GM19328 (cell line): ENCODE measurements at regions not wholly inside any gene's neighbourhood (a gene's known extent, or its start where the extent isn't known, plus 50 kb on each side); places are given as distances from the start of the nearest gene placed in this dataset.

Experiments
- ATAC-seq: cut with Tn5 transposase; IDR thresholded peaks from one replicate; pipeline ENCODE4 v1.9.1; 2021; ENCODE audit warnings: mild to moderate bottlenecking, moderate library complexity; ENCODE audit not compliant: unreplicated experiment

- ATAC-seq = no peak
Measured at GRCh38 chr2:217749008-217749407, 253.8 kb downstream of the TNS1 start.

DNA sequence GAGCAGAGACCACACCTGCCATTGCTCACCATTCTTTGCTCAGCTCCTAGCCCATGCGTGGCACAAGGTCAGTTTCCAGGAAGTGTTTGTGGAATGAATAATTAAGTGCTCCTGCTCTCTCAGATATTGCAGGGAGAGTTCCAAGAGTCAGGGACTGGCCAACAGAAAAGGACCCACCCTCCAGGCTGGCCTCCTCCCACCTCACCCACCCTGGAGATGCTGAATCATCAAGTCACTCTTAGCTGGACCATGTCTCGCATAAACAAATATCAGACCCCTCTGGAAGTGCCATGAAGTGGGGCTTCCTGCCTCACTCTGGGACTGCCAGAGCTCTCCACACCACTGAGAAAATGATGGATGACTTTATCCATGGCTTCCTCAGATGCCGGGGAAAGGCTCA is 256.0 kb downstream of the TNS1 start:
- ATAC-seq = no peak

GRCh38 chr2:217743966-217744761 is 258.6 kb downstream of the TNS1 start:
- ATAC-seq = no peak

GRCh38 chr2:217743407-217743806 is 259.4 kb downstream of the TNS1 start:
- ATAC-seq = no peak

GRCh38 chr2:217742841-217743240 is 260.0 kb downstream of the TNS1 start:
- ATAC-seq = no peak

DNA sequence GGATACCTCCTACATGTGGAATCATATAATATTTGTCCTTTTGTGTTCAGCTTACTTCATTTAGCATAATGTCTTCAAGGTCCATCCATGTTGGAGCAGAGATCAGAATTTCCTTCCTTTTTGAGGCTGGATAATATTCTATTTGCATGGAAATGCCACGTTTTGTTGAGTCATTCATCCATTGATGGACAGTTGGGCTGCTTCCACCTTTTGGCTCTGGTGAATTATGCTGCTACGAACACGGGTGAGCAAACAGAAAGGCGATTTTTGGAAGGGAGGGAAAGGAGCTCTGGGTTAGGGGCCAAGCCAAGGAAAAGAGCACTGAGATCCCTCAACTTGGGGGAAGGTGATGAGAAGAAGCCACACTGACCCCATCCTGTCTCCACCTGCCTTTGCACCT is 260.5 kb downstream of the TNS1 start:
- no peak for ATAC-seq

- ATAC-seq = no peak
Measured at GRCh38 chr2:217741381-217741955, 261.3 kb downstream of the TNS1 start.

GRCh38 chr2:217740756-217741155 is 262.0 kb downstream of the TNS1 start:
- ATAC-seq = no peak

- ATAC-seq = no peak
Measured at GRCh38 chr2:217740178-217740577, 262.6 kb downstream of the TNS1 start.

DNA sequence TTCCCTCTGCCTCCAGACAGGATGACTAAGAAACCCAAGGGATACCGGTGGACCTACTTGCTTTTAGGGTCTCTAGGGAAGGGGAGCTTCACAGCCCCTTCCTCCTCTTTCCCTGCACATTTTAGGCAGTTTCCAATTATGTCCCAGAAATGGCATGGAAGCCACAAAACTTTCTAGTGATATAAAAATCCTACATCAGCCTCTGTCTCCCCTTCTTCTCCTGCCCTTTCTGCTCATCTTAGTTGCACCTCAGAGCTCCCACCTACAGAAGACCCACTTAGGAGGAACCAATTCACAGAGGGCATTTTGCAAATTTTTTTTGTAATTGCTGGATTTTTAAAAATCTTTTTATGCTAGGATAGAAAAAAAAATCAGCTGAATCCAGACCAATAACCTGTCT is 263.1 kb downstream of the TNS1 start:
- no peak for ATAC-seq

GRCh38 chr2:217738061-217738460 is 264.7 kb downstream of the TNS1 start:
- ATAC-seq = no peak

- ATAC-seq = no peak
Measured at GRCh38 chr2:217736776-217737550, 265.8 kb downstream of the TNS1 start.

- ATAC-seq = no peak
Measured at GRCh38 chr2:217735899-217736298, 266.9 kb downstream of the TNS1 start.

DNA sequence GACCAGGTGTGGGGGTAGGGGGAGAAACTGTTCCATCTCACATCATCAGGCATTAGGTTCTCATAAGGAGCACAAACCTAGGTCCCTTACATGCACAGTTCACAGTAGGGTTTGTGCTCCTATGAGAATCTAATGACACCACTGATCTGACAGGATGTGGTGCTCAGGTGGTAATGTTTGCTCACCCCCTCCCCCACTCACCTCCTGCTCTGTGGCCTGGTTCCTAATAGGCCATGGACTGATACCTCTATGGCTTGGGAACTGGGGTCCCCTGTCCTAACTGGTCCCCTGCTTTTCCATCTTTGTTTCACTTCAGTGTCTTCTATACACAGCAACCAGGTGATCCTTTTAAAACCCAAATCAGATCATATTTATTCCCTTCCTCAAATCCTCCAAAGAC is 267.8 kb downstream of the TNS1 start:
- ATAC-seq = no peak

GRCh38 chr2:217733461-217733860 is 269.3 kb downstream of the TNS1 start:
- no peak for ATAC-seq

- no peak for ATAC-seq
Measured at GRCh38 chr2:217732992-217733391, 269.8 kb downstream of the TNS1 start.

DNA sequence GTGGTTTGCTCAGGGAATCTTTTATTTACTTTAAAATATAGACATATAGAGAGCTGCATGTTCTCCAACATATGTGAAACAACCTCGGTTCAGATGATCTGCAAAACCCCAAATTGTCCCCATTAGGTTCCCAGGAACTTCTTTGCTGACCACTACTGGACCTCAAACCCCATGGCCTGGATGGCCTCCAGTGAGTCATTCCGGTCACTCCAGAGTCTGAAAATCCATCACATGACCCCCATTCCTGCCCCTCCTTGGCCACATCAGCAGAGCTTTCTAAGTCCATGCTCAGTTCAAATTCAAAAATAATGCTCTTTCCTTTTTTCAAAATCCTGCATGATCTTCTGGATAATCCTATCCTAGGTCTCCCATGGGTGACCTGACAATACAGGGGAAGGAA is 271.0 kb downstream of the TNS1 start:
- ATAC-seq = no peak

DNA sequence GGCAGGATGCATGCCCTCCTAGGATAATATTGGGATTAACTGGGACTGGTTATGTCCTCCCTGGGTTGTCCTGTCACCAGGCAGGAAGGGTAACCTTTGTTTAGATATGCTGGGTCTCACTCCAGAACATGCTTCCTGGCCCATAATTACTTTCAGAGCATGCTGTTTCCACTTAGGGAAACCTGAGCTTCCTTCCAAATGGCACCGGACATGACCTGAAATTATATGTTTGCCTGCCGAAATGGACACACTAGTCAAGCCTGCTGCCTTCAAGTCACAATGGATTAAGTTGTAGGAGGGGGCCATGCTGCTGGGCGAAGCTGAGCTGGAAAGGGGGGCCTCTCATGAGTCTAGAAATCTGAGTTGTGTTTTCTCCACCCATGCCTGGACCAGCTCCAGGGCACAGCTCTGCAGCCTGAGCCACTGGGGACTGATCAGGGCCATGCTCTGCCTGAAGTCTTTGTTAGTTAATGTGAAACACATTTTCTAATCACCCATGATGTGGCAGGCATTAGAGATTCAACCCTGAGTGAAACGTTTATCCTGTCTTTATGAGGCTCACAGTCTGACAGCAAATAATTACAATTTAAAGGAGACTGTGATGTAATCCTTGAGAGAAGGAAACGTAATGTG is 273.3 kb downstream of the TNS1 start:
- ATAC-seq = no peak

DNA sequence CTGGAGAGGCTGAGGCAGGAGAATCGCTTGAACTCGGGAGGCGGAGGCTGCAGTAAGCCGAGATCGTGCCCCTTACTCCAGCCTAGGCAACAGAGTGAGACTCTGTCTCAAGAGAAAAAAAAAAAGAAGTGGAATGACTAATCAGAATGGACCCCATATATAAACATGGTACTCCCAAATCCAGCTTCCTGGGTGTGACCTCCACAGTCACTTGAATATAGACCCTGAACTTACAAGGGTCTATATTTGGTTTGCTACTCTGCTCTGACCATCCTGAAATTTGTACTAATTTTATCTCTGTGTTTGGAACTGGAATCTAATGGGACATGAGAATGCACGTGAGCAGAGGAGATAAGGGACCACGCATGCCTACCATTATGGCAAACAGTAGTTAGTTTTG is 275.0 kb downstream of the TNS1 start:
- no peak for ATAC-seq

GRCh38 chr2:217725409-217725808 is 277.4 kb downstream of the TNS1 start:
- no peak for ATAC-seq

DNA sequence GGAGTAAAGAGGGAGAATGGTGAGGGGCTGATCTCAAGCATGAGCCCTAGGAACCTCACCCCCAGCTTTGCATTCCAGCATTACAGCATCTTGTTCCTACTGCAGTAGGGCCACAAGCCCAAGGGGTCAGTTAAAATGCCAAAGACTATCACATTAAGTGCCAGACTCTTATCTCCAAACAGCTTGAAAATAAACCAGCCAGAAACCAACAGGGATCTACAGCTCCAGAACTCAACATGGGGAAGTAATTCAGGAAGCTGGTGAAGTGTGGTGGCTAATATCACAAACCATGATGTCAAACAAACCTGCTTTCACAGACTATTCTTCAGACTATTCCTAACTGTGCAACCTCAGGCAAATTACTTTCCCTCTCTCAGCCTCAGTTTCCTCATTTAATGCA is 278.3 kb downstream of the TNS1 start:
- no peak for ATAC-seq

- no peak for ATAC-seq
Measured at GRCh38 chr2:217723981-217724380, 278.8 kb downstream of the TNS1 start.
